ENCODE measurements at regions not wholly inside any gene's neighbourhood (a gene's known extent, or its start where the extent isn't known, plus 50 kb on each side); places are given as distances from the start of the nearest gene placed in this dataset.

DNA sequence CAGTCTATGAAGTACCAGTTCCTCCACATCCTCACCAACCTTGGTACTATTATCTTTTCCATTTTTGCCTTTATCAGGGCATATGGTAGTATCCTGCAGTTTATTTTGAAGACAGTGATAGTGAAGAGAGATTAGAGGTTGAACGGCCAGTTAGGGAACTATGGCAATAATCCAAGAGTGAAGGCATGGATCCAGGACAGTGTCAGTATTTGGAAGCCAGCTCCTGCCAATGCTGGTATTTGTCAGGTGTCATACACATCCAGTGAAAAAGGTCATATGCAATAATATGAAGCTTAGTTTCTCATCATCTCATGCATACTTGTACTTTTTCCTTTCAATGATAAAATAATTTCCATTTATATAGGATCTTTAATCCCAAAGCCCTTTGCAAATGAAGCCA, 56.8 kb upstream of the KCNMB2 start:
- TF ChIP-seq, protein P1, sequence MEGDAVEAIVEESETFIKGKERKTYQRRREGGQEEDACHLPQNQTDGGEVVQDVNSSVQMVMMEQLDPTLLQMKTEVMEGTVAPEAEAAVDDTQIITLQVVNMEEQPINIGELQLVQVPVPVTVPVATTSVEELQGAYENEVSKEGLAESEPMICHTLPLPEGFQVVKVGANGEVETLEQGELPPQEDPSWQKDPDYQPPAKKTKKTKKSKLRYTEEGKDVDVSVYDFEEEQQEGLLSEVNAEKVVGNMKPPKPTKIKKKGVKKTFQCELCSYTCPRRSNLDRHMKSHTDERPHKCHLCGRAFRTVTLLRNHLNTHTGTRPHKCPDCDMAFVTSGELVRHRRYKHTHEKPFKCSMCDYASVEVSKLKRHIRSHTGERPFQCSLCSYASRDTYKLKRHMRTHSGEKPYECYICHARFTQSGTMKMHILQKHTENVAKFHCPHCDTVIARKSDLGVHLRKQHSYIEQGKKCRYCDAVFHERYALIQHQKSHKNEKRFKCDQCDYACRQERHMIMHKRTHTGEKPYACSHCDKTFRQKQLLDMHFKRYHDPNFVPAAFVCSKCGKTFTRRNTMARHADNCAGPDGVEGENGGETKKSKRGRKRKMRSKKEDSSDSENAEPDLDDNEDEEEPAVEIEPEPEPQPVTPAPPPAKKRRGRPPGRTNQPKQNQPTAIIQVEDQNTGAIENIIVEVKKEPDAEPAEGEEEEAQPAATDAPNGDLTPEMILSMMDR (conservative IDR thresholded peaks at IDR 0.05) = no peak
- no peak for TF ChIP-seq EZH2 (IDR thresholded peaks at IDR 0.05; ENCODE audit: low read depth)

Data from PC-9 (cell line).